GM12892 (cell line): ENCODE measurements at regions not wholly inside any gene's neighbourhood (a gene's known extent, or its start where the extent isn't known, plus 50 kb on each side); places are given as distances from the start of the nearest gene placed in this dataset.

Experiments used
- POLR2A ChIP-seq: IDR thresholded peaks from 2 replicates; pipeline ENCODE4 v1.6.1; 2011; ENCODE audit warnings: low read depth, low read length, control low read depth
- POLR2AphosphoS5 ChIP-seq: IDR thresholded peaks from 2 replicates; pipeline ENCODE4 v1.6.1; 2011; ENCODE audit warnings: low read depth, low read length, control low read depth
- TAF1 ChIP-seq: IDR thresholded peaks from 2 replicates; pipeline ENCODE4 v1.6.1; 2011; ENCODE audit warnings: low read depth, mild to moderate bottlenecking, control low read depth, low read length, borderline replicate concordance

DNA sequence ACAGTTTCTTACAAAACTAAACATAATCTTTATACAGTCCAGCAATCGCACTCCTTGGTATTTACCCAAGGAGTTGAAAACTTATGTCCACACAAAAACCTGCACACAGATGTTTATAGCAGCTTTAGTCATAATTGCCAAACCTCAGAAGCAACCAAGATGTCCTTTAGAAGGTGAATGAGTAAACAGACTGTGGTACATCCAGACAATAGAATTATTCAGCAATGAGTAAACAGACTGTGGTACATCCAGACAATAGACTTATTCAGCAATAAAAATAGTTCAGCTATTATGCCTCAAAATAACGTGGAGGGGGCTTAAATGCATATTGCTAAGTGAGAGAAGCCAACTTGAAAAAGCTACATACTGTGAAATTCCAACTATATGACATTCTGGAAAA lies 87.0 kb upstream of the GALNT2 start:
- TF ChIP-seq TAF1 (no peak), POLR2AphosphoS5 (no peak), POLR2A (no peak)
